Thyroid gland (tissue), 4 donors: ENCODE measurements at regions not wholly inside any gene's neighbourhood (a gene's known extent, or its start where the extent isn't known, plus 50 kb on each side); places are given as distances from the start of the nearest gene placed in this dataset.

Source experiments
- POLR2A ChIP-seq, 2 donors: fragments of 450-650 bp; IDR thresholded peaks; one replicate each; pipeline ENCODE4 v1.6.1; 2017; ENCODE audit warnings: antibody characterized with exemption in 2 of 2, mild to moderate bottlenecking in 2 of 2, moderate library complexity in 1 of 2
- TF ChIP-seq, protein P1 (sequence below), 6 experiments: fragments of 200-600 bp in 3 of 6; fragments of 450-650 bp in 3 of 6; sonication (generic) in 3 of 6; IDR thresholded peaks; one replicate each; pipeline ENCODE4 v1.5.1; 2016 to 2019; ENCODE audit warnings: antibody characterized with exemption in 6 of 6, mild to moderate bottlenecking in 2 of 6, inconsistent platforms in 1 of 6, moderate library complexity in 1 of 6

DNA sequence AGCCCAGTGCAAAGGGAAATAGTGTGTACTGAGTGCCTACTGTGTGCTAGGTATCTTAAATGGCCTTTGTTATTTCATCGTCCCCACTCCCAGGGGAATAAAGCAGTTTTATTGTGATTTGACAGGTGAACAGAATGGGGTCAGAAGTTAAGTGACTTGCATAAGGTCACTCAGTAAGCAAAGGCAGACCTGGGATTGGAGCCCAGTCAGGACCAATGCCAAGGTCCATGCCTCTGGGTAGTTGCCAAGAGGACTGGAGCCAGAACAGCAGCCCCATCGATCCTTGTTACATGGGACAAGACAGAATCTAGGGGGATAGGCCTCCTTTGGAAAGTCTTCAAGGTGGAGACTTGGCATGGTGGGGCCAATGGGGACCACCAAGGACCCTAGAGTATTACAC, 227.4 kb upstream of the PWP1 start:
- no peak for TF ChIP-seq POLR2A (IDR thresholded peaks at IDR 0.05)
- TF ChIP-seq, protein P1, sequence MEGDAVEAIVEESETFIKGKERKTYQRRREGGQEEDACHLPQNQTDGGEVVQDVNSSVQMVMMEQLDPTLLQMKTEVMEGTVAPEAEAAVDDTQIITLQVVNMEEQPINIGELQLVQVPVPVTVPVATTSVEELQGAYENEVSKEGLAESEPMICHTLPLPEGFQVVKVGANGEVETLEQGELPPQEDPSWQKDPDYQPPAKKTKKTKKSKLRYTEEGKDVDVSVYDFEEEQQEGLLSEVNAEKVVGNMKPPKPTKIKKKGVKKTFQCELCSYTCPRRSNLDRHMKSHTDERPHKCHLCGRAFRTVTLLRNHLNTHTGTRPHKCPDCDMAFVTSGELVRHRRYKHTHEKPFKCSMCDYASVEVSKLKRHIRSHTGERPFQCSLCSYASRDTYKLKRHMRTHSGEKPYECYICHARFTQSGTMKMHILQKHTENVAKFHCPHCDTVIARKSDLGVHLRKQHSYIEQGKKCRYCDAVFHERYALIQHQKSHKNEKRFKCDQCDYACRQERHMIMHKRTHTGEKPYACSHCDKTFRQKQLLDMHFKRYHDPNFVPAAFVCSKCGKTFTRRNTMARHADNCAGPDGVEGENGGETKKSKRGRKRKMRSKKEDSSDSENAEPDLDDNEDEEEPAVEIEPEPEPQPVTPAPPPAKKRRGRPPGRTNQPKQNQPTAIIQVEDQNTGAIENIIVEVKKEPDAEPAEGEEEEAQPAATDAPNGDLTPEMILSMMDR (IDR thresholded peaks at IDR 0.05): no peak
